AG09319 (cell line): ENCODE measurements at regions not wholly inside any gene's neighbourhood (a gene's known extent, or its start where the extent isn't known, plus 50 kb on each side); places are given as distances from the start of the nearest gene placed in this dataset.
A peak's percentile ranks its signal among the peaks of the same experiment; 100 is the strongest.

Experiments used
- DNase-seq: peaks from one replicate; pipeline ENCODE4 v3.0.0-alpha.2; 2010; ENCODE audit warnings: low read depth; ENCODE audit errors: extremely low read depth
- CTCF ChIP-seq: IDR thresholded peaks from 2 replicates; pipeline ENCODE4 v1.5.1; 2011; ENCODE audit warnings: low read depth, mild to moderate bottlenecking, inconsistent platforms, low read length, moderate library complexity

GRCh38 chr9:113646946-113647914 is 183.7 kb downstream of the RGS3 start:
- no peak for DNase-seq
- no peak for TF ChIP-seq CTCF

- DNase-seq, result no peak
- no peak for TF ChIP-seq CTCF
Measured at GRCh38 chr9:113648048-113648447, 184.5 kb downstream of the RGS3 start.

- no peak for TF ChIP-seq CTCF
Measured at GRCh38 chr9:113648586-113648985, 185.1 kb downstream of the RGS3 start.

GRCh38 chr9:113649054-113649453 is 185.5 kb downstream of the RGS3 start:
- DNase-seq, result peak; percentile 67
- TF ChIP-seq CTCF, result no peak; the same call in 1 of the 2 replicates

More at GRCh38 chr9:113648586-113648985, 185.1 kb downstream of the RGS3 start:
- no peak for DNase-seq

GRCh38 chr9:113649855-113650206 is 186.3 kb downstream of the RGS3 start:
- no peak for DNase-seq
- TF ChIP-seq CTCF, result no peak

GRCh38 chr9:113650207-113651131 is 186.9 kb downstream of the RGS3 start:
- TF ChIP-seq CTCF, result no peak
- peak; percentile 52 for DNase-seq
